GM23338 (cell line): ENCODE measurements at regions not wholly inside any gene's neighbourhood (a gene's known extent, or its start where the extent isn't known, plus 50 kb on each side); places are given as distances from the start of the nearest gene placed in this dataset.

ENCODE experiments used
- ATAC-seq: fragments of 200-7000 bp; cut with Tn5 transposase; 3 replicates; pipeline ENCODE4 v1.9.1; 2020
- DNase-seq: peaks from one replicate; pipeline ENCODE4 v3.0.0-alpha.2; 2015; ENCODE audit warnings: low spot score
- H2AFZ ChIP-seq: fragments of 200-600 bp; sonication (generic); 2 replicates; pipeline ENCODE4 v1.8.0; 2016; ENCODE audit warnings: antibody characterized with exemption, mild to moderate bottlenecking, moderate library complexity
- H3F3A ChIP-seq: fragments of 200-600 bp; sonication (generic); replicated peaks from 2 replicates; pipeline ENCODE4 v1.8.0; 2017; ENCODE audit warnings: antibody characterized with exemption, mixed run types, low read depth
- H3K27ac ChIP-seq: fragments of 200-600 bp; sonication (generic); 2 replicates; pipeline ENCODE4 v1.6.1; 2016; ENCODE audit warnings: low read depth
- H3K27me3 ChIP-seq: fragments of 200-600 bp; sonication (generic); 2 replicates; pipeline ENCODE4 v1.8.0; 2016; ENCODE audit warnings: mild to moderate bottlenecking, mixed run types, moderate library complexity; ENCODE audit not compliant: insufficient read depth
- H3K36me3 ChIP-seq: fragments of 200-600 bp; sonication (generic); 2 replicates; pipeline ENCODE4 v1.8.0; 2016; ENCODE audit warnings: mild to moderate bottlenecking; ENCODE audit not compliant: insufficient read depth
- H3K4me1 ChIP-seq: fragments of 200-600 bp; sonication (generic); 2 replicates; pipeline ENCODE4 v1.8.0; 2016; ENCODE audit warnings: mild to moderate bottlenecking, moderate library complexity; ENCODE audit not compliant: insufficient read depth
- H3K4me2 ChIP-seq: fragments of 200-600 bp; sonication (generic); 2 replicates; pipeline ENCODE4 v1.7.1; 2017; ENCODE audit warnings: mixed run types
- H3K4me3 ChIP-seq: fragments of 200-600 bp; sonication (generic); 2 replicates; pipeline ENCODE4 v1.6.1; 2016; ENCODE audit warnings: mixed run types
- H3K79me2 ChIP-seq: fragments of 200-600 bp; sonication (generic); replicated peaks from 2 replicates; pipeline ENCODE4 v1.8.0; 2017; ENCODE audit warnings: mild to moderate bottlenecking; ENCODE audit not compliant: insufficient read depth
- H3K9me2 ChIP-seq: fragments of 200-600 bp; sonication (generic); 2 replicates; pipeline ENCODE4 v1.8.0; 2017; ENCODE audit not compliant: insufficient read depth
- H4K20me1 ChIP-seq: fragments of 200-600 bp; sonication (generic); replicated peaks from 2 replicates; pipeline ENCODE4 v1.8.0; 2017; ENCODE audit warnings: mild to moderate bottlenecking; ENCODE audit not compliant: insufficient read depth
- H3K27ac Mint-ChIP-seq: 2 replicates; pipeline ENCODE4 v1.8.0; 2020; ENCODE audit warnings: inconsistent platforms, mild to moderate bottlenecking, moderate library complexity, mixed read lengths
- H3K27me3 Mint-ChIP-seq: 3 replicates; pipeline ENCODE4 v1.8.0; 2022; ENCODE audit warnings: low read depth, mild to moderate bottlenecking, moderate library complexity, mixed read lengths, inconsistent platforms; ENCODE audit not compliant: insufficient read depth, poor library complexity
- H3K36me3 Mint-ChIP-seq: 3 replicates; pipeline ENCODE4 v1.8.0; 2021; ENCODE audit warnings: low read depth, mild to moderate bottlenecking, inconsistent platforms, moderate library complexity, mixed read lengths
- H3K4me1 Mint-ChIP-seq: 3 replicates; pipeline ENCODE4 v1.8.0; 2020; ENCODE audit warnings: mild to moderate bottlenecking, inconsistent platforms, mixed read lengths
- H3K4me3 Mint-ChIP-seq: 3 replicates; pipeline ENCODE4 v1.8.0; 2021; ENCODE audit warnings: moderate library complexity, mild to moderate bottlenecking, inconsistent platforms, mixed read lengths
- H3K9me3 Mint-ChIP-seq: 3 replicates; pipeline ENCODE4 v1.8.0; 2020; ENCODE audit warnings: moderate library complexity, mild to moderate bottlenecking, inconsistent platforms, mixed read lengths
- CREB1 ChIP-seq: fragments of 250-450 bp; sonication (Bioruptor Pico); IDR thresholded peaks from 2 replicates; pipeline ENCODE4 v1.5.0; 2020; ENCODE audit warnings: low read depth, mild to moderate bottlenecking, moderate library complexity
- EZH2 ChIP-seq: fragments of 200-600 bp; sonication (generic); IDR thresholded peaks from one replicate; pipeline ENCODE4 v1.8.0; 2017; ENCODE audit warnings: antibody characterized with exemption, mild to moderate bottlenecking, low read depth; ENCODE audit not compliant: unreplicated experiment
- JUNB ChIP-seq: IDR thresholded peaks from one replicate; pipeline ENCODE4 v1.6.1; 2016; ENCODE audit warnings: antibody characterized with exemption; ENCODE audit not compliant: unreplicated experiment
- POLR2AphosphoS5 ChIP-seq: IDR thresholded peaks from 2 replicates; pipeline ENCODE4 v1.6.1; 2016; ENCODE audit warnings: antibody characterized with exemption, low read depth
- REST ChIP-seq: IDR thresholded peaks from one replicate; pipeline ENCODE4 v1.6.1; 2018; ENCODE audit warnings: antibody characterized with exemption; ENCODE audit not compliant: unreplicated experiment
- STAT1 ChIP-seq: IDR thresholded peaks from one replicate; pipeline ENCODE4 v1.6.1; 2016; ENCODE audit warnings: antibody characterized with exemption; ENCODE audit not compliant: unreplicated experiment
- ZNF114 ChIP-seq: fragments of 250-450 bp; sonication (Bioruptor Pico); IDR thresholded peaks from 2 replicates; pipeline ENCODE4 v1.5.0; 2020; ENCODE audit warnings: mild to moderate bottlenecking, moderate library complexity
- TF ChIP-seq, protein P1 (sequence below), 2 experiments: fragments of 200-600 bp in 1 of 2; sonication (generic) in 1 of 2; conservative IDR thresholded peaks; 2 replicates each; pipeline versions ENCODE4 v1.5.1 to v1.6.1; 2016 to 2017; ENCODE audit warnings: antibody characterized with exemption in 2 of 2, low read depth in 2 of 2, mild to moderate bottlenecking in 2 of 2, moderate library complexity in 1 of 2
- TF ChIP-seq, protein P2 (sequence below): IDR thresholded peaks from 2 replicates; pipeline ENCODE4 v1.6.1; 2016; ENCODE audit warnings: antibody characterized with exemption

DNA sequence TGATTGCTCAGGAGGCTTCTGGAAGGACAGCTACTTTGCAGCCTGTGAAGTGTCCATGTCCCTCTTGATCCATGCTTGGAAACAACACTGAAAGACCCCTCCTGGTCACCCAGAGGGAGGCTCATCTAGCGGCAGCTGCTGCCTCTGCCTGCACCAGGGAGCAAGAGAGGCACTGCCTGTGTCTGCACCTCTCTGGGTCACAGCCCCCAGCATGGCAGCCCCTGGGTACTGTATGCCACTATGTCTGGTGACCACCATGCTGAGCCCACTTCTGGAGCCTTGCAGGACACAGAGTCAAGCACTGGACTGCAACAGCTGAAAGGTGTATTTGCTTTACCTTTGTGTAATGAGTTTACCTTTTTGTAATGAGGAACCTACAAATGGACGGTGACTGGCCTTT is 186.3 kb upstream of the MYT1L start (continued):
- no peak for TF ChIP-seq REST
- no peak for TF ChIP-seq POLR2AphosphoS5
- no peak for TF ChIP-seq EZH2

- Histone ChIP-seq H3K4me3 (no peak overlapping the region), H3K27me3 (no peaks in the 10 kb centered on the region), H3K4me1 (no peaks in the 10 kb centered on the region), H3K79me2 (no peaks in the 10 kb centered on the region), H3F3A (no peaks in the 10 kb centered on the region), H2AFZ (no peak overlapping the region), H3K4me2 (no peak overlapping the region), H4K20me1 (no peaks in the 10 kb centered on the region), H3K27ac (no peak overlapping the region), H3K36me3 (no peaks in the 10 kb centered on the region), H3K9me2 (no peaks in the 10 kb centered on the region)
- H3K4me1 Mint-ChIP-seq: peaks cover 2% of the 10 kb centered on the region; the same call in 1 of the 3 replicates
- ATAC-seq (no peak), DNase-seq (no peak)
- H3K27ac Mint-ChIP-seq: no peak overlapping the region
- no peak overlapping the region for H3K4me3 Mint-ChIP-seq
- H3K27me3 Mint-ChIP-seq: peaks cover 1% of the 10 kb centered on the region
- no peaks in the 10 kb centered on the region for H3K36me3 Mint-ChIP-seq
- no peaks in the 10 kb centered on the region for H3K9me3 Mint-ChIP-seq
- TF ChIP-seq EZH2 (no peak), ZNF114 (CRISPR knock-in tag) (no peak), POLR2AphosphoS5 (no peak), JUNB (no peak), REST (no peak), CREB1 (no peak), STAT1 (no peak)
- TF ChIP-seq, protein P1, sequence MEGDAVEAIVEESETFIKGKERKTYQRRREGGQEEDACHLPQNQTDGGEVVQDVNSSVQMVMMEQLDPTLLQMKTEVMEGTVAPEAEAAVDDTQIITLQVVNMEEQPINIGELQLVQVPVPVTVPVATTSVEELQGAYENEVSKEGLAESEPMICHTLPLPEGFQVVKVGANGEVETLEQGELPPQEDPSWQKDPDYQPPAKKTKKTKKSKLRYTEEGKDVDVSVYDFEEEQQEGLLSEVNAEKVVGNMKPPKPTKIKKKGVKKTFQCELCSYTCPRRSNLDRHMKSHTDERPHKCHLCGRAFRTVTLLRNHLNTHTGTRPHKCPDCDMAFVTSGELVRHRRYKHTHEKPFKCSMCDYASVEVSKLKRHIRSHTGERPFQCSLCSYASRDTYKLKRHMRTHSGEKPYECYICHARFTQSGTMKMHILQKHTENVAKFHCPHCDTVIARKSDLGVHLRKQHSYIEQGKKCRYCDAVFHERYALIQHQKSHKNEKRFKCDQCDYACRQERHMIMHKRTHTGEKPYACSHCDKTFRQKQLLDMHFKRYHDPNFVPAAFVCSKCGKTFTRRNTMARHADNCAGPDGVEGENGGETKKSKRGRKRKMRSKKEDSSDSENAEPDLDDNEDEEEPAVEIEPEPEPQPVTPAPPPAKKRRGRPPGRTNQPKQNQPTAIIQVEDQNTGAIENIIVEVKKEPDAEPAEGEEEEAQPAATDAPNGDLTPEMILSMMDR (conservative IDR thresholded peaks at IDR 0.05; ENCODE audit: low read depth in 2 of 2): no peak
- TF ChIP-seq, protein P2, sequence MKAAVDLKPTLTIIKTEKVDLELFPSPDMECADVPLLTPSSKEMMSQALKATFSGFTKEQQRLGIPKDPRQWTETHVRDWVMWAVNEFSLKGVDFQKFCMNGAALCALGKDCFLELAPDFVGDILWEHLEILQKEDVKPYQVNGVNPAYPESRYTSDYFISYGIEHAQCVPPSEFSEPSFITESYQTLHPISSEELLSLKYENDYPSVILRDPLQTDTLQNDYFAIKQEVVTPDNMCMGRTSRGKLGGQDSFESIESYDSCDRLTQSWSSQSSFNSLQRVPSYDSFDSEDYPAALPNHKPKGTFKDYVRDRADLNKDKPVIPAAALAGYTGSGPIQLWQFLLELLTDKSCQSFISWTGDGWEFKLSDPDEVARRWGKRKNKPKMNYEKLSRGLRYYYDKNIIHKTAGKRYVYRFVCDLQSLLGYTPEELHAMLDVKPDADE: no peak
Measured at GRCh38 chr2:2516386-2516785, 185.3 kb upstream of the MYT1L start.
